ENCODE measurements at regions not wholly inside any gene's neighbourhood (a gene's known extent, or its start where the extent isn't known, plus 50 kb on each side); places are given as distances from the start of the nearest gene placed in this dataset.

- Histone ChIP-seq H3K27me3 (ENCODE audit: low read depth, low read length) (no peaks in the 10 kb centered on the region), H3K4me3 (ENCODE audit: low read depth in 1 of 2, low read length in 2 of 2) (no peak overlapping the region), H3K9me3 (ENCODE audit: control insufficient read depth in 1 of 2, low read length in 2 of 2) (no peaks in the 10 kb centered on the region), H3K36me3 (ENCODE audit: control insufficient read depth in 1 of 2, insufficient read depth in 2 of 2, low read length in 2 of 2) (no peaks in the 10 kb centered on the region), H3K4me1 (ENCODE audit: control insufficient read depth in 1 of 2, insufficient read depth in 2 of 2, low read length in 2 of 2) (no peaks in the 10 kb centered on the region), H3K27ac (ENCODE audit: low read length) (no peak overlapping the region)
Measured at GRCh38 chr4:57504797-57505530, 394.8 kb upstream of the IGFBP7 start.

- Histone ChIP-seq H3K4me3 (ENCODE audit: low read depth in 1 of 2, low read length in 2 of 2) (no peak overlapping the region), H3K9me3 (ENCODE audit: control insufficient read depth in 1 of 2, low read length in 2 of 2) (no peaks in the 10 kb centered on the region), H3K27ac (ENCODE audit: low read length) (no peak overlapping the region), H3K27me3 (ENCODE audit: low read depth, low read length) (no peaks in the 10 kb centered on the region), H3K36me3 (ENCODE audit: control insufficient read depth in 1 of 2, insufficient read depth in 2 of 2, low read length in 2 of 2) (no peaks in the 10 kb centered on the region), H3K4me1 (ENCODE audit: control insufficient read depth in 1 of 2, insufficient read depth in 2 of 2, low read length in 2 of 2) (no peaks in the 10 kb centered on the region)
Measured at GRCh38 chr4:57504139-57504538, 394.0 kb upstream of the IGFBP7 start.

GRCh38 chr4:57501720-57502119 is 391.5 kb upstream of the IGFBP7 start:
- Histone ChIP-seq H3K4me1 (ENCODE audit: control insufficient read depth in 1 of 2, insufficient read depth in 2 of 2, low read length in 2 of 2) (no peaks in the 10 kb centered on the region), H3K36me3 (ENCODE audit: control insufficient read depth in 1 of 2, insufficient read depth in 2 of 2, low read length in 2 of 2) (no peaks in the 10 kb centered on the region), H3K9me3 (ENCODE audit: control insufficient read depth in 1 of 2, low read length in 2 of 2) (no peaks in the 10 kb centered on the region), H3K27ac (ENCODE audit: low read length) (no peak overlapping the region), H3K27me3 (ENCODE audit: low read depth, low read length) (no peaks in the 10 kb centered on the region), H3K4me3 (ENCODE audit: low read depth in 1 of 2, low read length in 2 of 2) (no peak overlapping the region)

- Histone ChIP-seq H3K27ac (ENCODE audit: low read length) (no peak overlapping the region), H3K27me3 (ENCODE audit: low read depth, low read length) (no peaks in the 10 kb centered on the region), H3K36me3 (ENCODE audit: control insufficient read depth in 1 of 2, insufficient read depth in 2 of 2, low read length in 2 of 2) (no peaks in the 10 kb centered on the region), H3K4me1 (ENCODE audit: control insufficient read depth in 1 of 2, insufficient read depth in 2 of 2, low read length in 2 of 2) (no peaks in the 10 kb centered on the region), H3K4me3 (ENCODE audit: low read depth in 1 of 2, low read length in 2 of 2) (no peak overlapping the region), H3K9me3 (ENCODE audit: control insufficient read depth in 1 of 2, low read length in 2 of 2) (no peaks in the 10 kb centered on the region)
Measured at GRCh38 chr4:57499786-57500185, 389.6 kb upstream of the IGFBP7 start.

GRCh38 chr4:57498251-57498650 is 388.1 kb upstream of the IGFBP7 start:
- no peaks in the 10 kb centered on the region for H3K4me1 ChIP-seq (ENCODE audit: control insufficient read depth in 1 of 2, insufficient read depth in 2 of 2, low read length in 2 of 2)
- H3K27me3 ChIP-seq (ENCODE audit: low read depth, low read length), result no peaks in the 10 kb centered on the region
- H3K4me3 ChIP-seq (ENCODE audit: low read depth in 1 of 2, low read length in 2 of 2), result no peak overlapping the region
- H3K36me3 ChIP-seq (ENCODE audit: control insufficient read depth in 1 of 2, insufficient read depth in 2 of 2, low read length in 2 of 2), result no peaks in the 10 kb centered on the region
- no peaks in the 10 kb centered on the region for H3K9me3 ChIP-seq (ENCODE audit: control insufficient read depth in 1 of 2, low read length in 2 of 2)
- H3K27ac ChIP-seq (ENCODE audit: low read length), result no peak overlapping the region

GRCh38 chr4:57496697-57497471 is 386.7 kb upstream of the IGFBP7 start:
- no peaks in the 10 kb centered on the region for H3K9me3 ChIP-seq (ENCODE audit: control insufficient read depth in 1 of 2, low read length in 2 of 2)
- H3K27ac ChIP-seq (ENCODE audit: low read length), result no peak overlapping the region
- H3K27me3 ChIP-seq (ENCODE audit: low read depth, low read length), result no peaks in the 10 kb centered on the region
- H3K4me1 ChIP-seq (ENCODE audit: control insufficient read depth in 1 of 2, insufficient read depth in 2 of 2, low read length in 2 of 2), result no peaks in the 10 kb centered on the region
- H3K4me3 ChIP-seq (ENCODE audit: low read depth in 1 of 2, low read length in 2 of 2), result no peak overlapping the region
- H3K36me3 ChIP-seq (ENCODE audit: control insufficient read depth in 1 of 2, insufficient read depth in 2 of 2, low read length in 2 of 2), result no peaks in the 10 kb centered on the region

- Histone ChIP-seq H3K4me1 (ENCODE audit: control insufficient read depth in 1 of 2, insufficient read depth in 2 of 2, low read length in 2 of 2) (no peaks in the 10 kb centered on the region), H3K4me3 (ENCODE audit: low read depth in 1 of 2, low read length in 2 of 2) (no peak overlapping the region), H3K27me3 (ENCODE audit: low read depth, low read length) (no peaks in the 10 kb centered on the region), H3K36me3 (ENCODE audit: control insufficient read depth in 1 of 2, insufficient read depth in 2 of 2, low read length in 2 of 2) (no peaks in the 10 kb centered on the region), H3K27ac (ENCODE audit: low read length) (no peak overlapping the region), H3K9me3 (ENCODE audit: control insufficient read depth in 1 of 2, low read length in 2 of 2) (no peaks in the 10 kb centered on the region)
Measured at GRCh38 chr4:57494821-57495220, 384.6 kb upstream of the IGFBP7 start.

- Histone ChIP-seq H3K9me3 (ENCODE audit: control insufficient read depth in 1 of 2, low read length in 2 of 2) (no peaks in the 10 kb centered on the region), H3K27ac (ENCODE audit: low read length) (no peak overlapping the region), H3K27me3 (ENCODE audit: low read depth, low read length) (no peaks in the 10 kb centered on the region)
Measured at GRCh38 chr4:57492251-57492878, 382.2 kb upstream of the IGFBP7 start.

GRCh38 chr4:57491388-57491787 is 381.2 kb upstream of the IGFBP7 start:
- no peaks in the 10 kb centered on the region for H3K4me1 ChIP-seq (ENCODE audit: control insufficient read depth in 1 of 2, insufficient read depth in 2 of 2, low read length in 2 of 2)
- H3K27me3 ChIP-seq (ENCODE audit: low read depth, low read length), result no peaks in the 10 kb centered on the region
- H3K36me3 ChIP-seq (ENCODE audit: control insufficient read depth in 1 of 2, insufficient read depth in 2 of 2, low read length in 2 of 2), result no peaks in the 10 kb centered on the region
- H3K27ac ChIP-seq (ENCODE audit: low read length), result no peak overlapping the region
- no peak overlapping the region for H3K4me3 ChIP-seq (ENCODE audit: low read depth in 1 of 2, low read length in 2 of 2)
- H3K9me3 ChIP-seq (ENCODE audit: control insufficient read depth in 1 of 2, low read length in 2 of 2), result no peaks in the 10 kb centered on the region

More at GRCh38 chr4:57492251-57492878, 382.2 kb upstream of the IGFBP7 start:
- Histone ChIP-seq H3K4me3 (ENCODE audit: low read depth in 1 of 2, low read length in 2 of 2) (no peak overlapping the region), H3K4me1 (ENCODE audit: control insufficient read depth in 1 of 2, insufficient read depth in 2 of 2, low read length in 2 of 2) (no peaks in the 10 kb centered on the region), H3K36me3 (ENCODE audit: control insufficient read depth in 1 of 2, insufficient read depth in 2 of 2, low read length in 2 of 2) (no peaks in the 10 kb centered on the region)

GRCh38 chr4:57490520-57491255 is 380.5 kb upstream of the IGFBP7 start:
- Histone ChIP-seq H3K27ac (ENCODE audit: low read length) (no peak overlapping the region), H3K4me1 (ENCODE audit: control insufficient read depth in 1 of 2, insufficient read depth in 2 of 2, low read length in 2 of 2) (no peaks in the 10 kb centered on the region), H3K36me3 (ENCODE audit: control insufficient read depth in 1 of 2, insufficient read depth in 2 of 2, low read length in 2 of 2) (no peaks in the 10 kb centered on the region)

More at GRCh38 chr4:57490520-57491255, 380.5 kb upstream of the IGFBP7 start:
- no peaks in the 10 kb centered on the region for H3K9me3 ChIP-seq (ENCODE audit: control insufficient read depth in 1 of 2, low read length in 2 of 2)
- H3K27me3 ChIP-seq (ENCODE audit: low read depth, low read length), result no peaks in the 10 kb centered on the region
- H3K4me3 ChIP-seq (ENCODE audit: low read depth in 1 of 2, low read length in 2 of 2), result no peak overlapping the region
